Endometrial microvascular endothelial cells (primary cell): ENCODE measurements at regions not wholly inside any gene's neighbourhood (a gene's known extent, or its start where the extent isn't known, plus 50 kb on each side); places are given as distances from the start of the nearest gene placed in this dataset.

Experiments used
- in situ Hi-C: cut with HindIII; loops from 2 replicates; pipeline ENCODE4 v1.10.0; 2017; ENCODE audit warnings: low sequenced_read_pairs, low pct_unique_long_range_greater_than_20kb; ENCODE audit errors: inconsistent ontology term

GRCh38 chr1:203424861-203425662 lies 50.5 kb upstream of the PRELP start:
- in situ Hi-C loops = loop anchor here (25.0 kb wide), 1 partner anchor 138 kb away; no protein-coding TSS in a partner anchor

GRCh38 chr1:203425663-203425975 lies 50.0 kb upstream of the PRELP start:
- in situ Hi-C loops = loop anchor here (25.0 kb wide), 1 partner anchor 138 kb away; no protein-coding TSS in a partner anchor
